ENCODE measurements at regions not wholly inside any gene's neighbourhood (a gene's known extent, or its start where the extent isn't known, plus 50 kb on each side); places are given as distances from the start of the nearest gene placed in this dataset.

GRCh38 chr3:99509224-99509623, 129.2 kb upstream of the COL8A1 start:
- TF ChIP-seq, protein P1, sequence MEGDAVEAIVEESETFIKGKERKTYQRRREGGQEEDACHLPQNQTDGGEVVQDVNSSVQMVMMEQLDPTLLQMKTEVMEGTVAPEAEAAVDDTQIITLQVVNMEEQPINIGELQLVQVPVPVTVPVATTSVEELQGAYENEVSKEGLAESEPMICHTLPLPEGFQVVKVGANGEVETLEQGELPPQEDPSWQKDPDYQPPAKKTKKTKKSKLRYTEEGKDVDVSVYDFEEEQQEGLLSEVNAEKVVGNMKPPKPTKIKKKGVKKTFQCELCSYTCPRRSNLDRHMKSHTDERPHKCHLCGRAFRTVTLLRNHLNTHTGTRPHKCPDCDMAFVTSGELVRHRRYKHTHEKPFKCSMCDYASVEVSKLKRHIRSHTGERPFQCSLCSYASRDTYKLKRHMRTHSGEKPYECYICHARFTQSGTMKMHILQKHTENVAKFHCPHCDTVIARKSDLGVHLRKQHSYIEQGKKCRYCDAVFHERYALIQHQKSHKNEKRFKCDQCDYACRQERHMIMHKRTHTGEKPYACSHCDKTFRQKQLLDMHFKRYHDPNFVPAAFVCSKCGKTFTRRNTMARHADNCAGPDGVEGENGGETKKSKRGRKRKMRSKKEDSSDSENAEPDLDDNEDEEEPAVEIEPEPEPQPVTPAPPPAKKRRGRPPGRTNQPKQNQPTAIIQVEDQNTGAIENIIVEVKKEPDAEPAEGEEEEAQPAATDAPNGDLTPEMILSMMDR (IDR thresholded peaks at IDR 0.05), result no peak
- no peak for TF ChIP-seq POLR2A (IDR thresholded peaks at IDR 0.05)
- no peak for TF ChIP-seq POLR2AphosphoS5 (IDR thresholded peaks at IDR 0.05)
- no peak for TF ChIP-seq EP300 (IDR thresholded peaks at IDR 0.05)

Measured in gastroesophageal sphincter (tissue), 3 donors.